Breast epithelium (tissue), 4 donors: ENCODE measurements at regions not wholly inside any gene's neighbourhood (a gene's known extent, or its start where the extent isn't known, plus 50 kb on each side); places are given as distances from the start of the nearest gene placed in this dataset.

ENCODE experiments used
- DNase-seq, 2 donors: peaks; one replicate each; pipeline ENCODE4 v3.0.0-alpha.2; 2019; ENCODE audit warnings: low spot score in 2 of 2
- H3K27ac ChIP-seq, 2 donors: fragments of 200-600 bp; sonication (generic) in 1 of 2; one replicate each; pipeline ENCODE4 v1.5.1; 2016 to 2019; ENCODE audit warnings: mild to moderate bottlenecking in 1 of 2
- H3K27me3 ChIP-seq, 2 donors: fragments of 200-600 bp; sonication (generic) in 1 of 2; one replicate each; pipeline versions ENCODE4 v1.5.1 to v1.6.0; 2017 to 2019; ENCODE audit warnings: control low read depth in 1 of 2, mild to moderate bottlenecking in 1 of 2
- H3K36me3 ChIP-seq: fragments of 200-600 bp; one replicate; pipeline ENCODE4 v1.5.1; 2019
- H3K4me1 ChIP-seq, 2 donors: fragments of 200-600 bp; sonication (generic); one replicate each; pipeline ENCODE4 v1.5.1; 2016 to 2019; ENCODE audit warnings: control low read depth in 1 of 2
- H3K4me3 ChIP-seq, 3 donors: fragments of 200-600 bp; sonication (generic); 1 replicate in 2 of 3; 2 replicates in 1 of 3; pipeline ENCODE4 v1.5.1; 2016 to 2019; ENCODE audit warnings: mild to moderate bottlenecking in 3 of 3, moderate library complexity in 2 of 3
- H3K9me3 ChIP-seq, 2 donors: fragments of 200-600 bp; sonication (generic) in 1 of 2; one replicate each; pipeline ENCODE4 v1.5.1; 2016 to 2019; ENCODE audit warnings: control low read depth in 1 of 2
- POLR2A ChIP-seq: fragments of 450-650 bp; IDR thresholded peaks from one replicate; pipeline ENCODE4 v1.6.1; 2016; ENCODE audit warnings: antibody characterized with exemption, mild to moderate bottlenecking, moderate library complexity
- POLR2AphosphoS5 ChIP-seq, 3 donors: sonication (generic); formaldehyde crosslinking; IDR thresholded peaks; one replicate each; pipeline ENCODE4 v1.6.1; 2017; ENCODE audit warnings: antibody characterized with exemption in 3 of 3
- intact Hi-C: fragments of 100-400 bp; cut with DNase I; formaldehyde crosslinking; loops from one replicate; pipeline ENCODE4 v1.15.1; 2023; ENCODE audit warnings: low total_unique reads
- TF ChIP-seq, protein P1 (sequence below), 3 donors: fragments of 450-650 bp; IDR thresholded peaks; one replicate each; pipeline ENCODE4 v1.5.1; 2016 to 2017; ENCODE audit warnings: antibody characterized with exemption in 3 of 3, mild to moderate bottlenecking in 3 of 3, moderate library complexity in 3 of 3

DNA sequence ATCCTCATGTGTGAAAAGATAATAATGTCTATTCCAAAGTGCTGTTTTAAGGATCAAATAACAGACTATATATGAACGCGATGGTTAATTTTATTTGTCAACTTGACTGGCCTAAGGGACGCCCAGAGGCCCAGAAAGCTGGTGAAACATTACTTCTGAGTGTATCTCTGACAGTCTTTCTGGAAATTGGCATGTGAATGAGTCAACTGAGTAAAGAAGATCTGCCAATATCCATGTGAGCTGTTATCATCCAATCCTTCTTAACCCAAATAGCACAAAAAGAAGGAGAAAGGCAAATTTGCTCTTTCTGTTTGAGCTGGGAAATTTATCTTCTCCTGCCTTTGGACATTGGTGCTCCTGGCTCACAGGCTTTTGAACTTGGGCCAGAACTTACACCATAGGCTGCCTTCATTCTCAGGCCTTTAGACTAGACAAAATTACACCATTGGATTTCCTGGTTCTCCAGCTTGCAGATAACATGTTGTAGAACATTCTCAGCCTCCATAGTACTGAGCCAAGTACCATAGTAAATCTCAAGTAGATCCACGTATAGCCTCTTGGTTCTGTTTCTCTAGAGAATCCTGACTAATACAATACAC is 114.7 kb upstream of the DOCK10 start:
- Histone ChIP-seq H3K36me3 (no peaks in the 10 kb centered on the region), H3K4me3 (no peak overlapping the region), H3K4me1 (no peaks in the 10 kb centered on the region), H3K27ac (no peak overlapping the region), H3K9me3 (no peaks in the 10 kb centered on the region), H3K27me3 (no peaks in the 10 kb centered on the region)
- intact Hi-C loops, result no loop called here
- DNase-seq, result no peak
- TF ChIP-seq POLR2AphosphoS5 (IDR thresholded peaks at IDR 0.05) (no peak), POLR2A (no peak)
- TF ChIP-seq, protein P1, sequence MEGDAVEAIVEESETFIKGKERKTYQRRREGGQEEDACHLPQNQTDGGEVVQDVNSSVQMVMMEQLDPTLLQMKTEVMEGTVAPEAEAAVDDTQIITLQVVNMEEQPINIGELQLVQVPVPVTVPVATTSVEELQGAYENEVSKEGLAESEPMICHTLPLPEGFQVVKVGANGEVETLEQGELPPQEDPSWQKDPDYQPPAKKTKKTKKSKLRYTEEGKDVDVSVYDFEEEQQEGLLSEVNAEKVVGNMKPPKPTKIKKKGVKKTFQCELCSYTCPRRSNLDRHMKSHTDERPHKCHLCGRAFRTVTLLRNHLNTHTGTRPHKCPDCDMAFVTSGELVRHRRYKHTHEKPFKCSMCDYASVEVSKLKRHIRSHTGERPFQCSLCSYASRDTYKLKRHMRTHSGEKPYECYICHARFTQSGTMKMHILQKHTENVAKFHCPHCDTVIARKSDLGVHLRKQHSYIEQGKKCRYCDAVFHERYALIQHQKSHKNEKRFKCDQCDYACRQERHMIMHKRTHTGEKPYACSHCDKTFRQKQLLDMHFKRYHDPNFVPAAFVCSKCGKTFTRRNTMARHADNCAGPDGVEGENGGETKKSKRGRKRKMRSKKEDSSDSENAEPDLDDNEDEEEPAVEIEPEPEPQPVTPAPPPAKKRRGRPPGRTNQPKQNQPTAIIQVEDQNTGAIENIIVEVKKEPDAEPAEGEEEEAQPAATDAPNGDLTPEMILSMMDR (IDR thresholded peaks at IDR 0.05), result no peak

- H3K36me3 ChIP-seq, result no peaks in the 10 kb centered on the region
- no peak overlapping the region for H3K4me3 ChIP-seq
- intact Hi-C loops, result no loop called here
- TF ChIP-seq POLR2AphosphoS5 (IDR thresholded peaks at IDR 0.05) (no peak), POLR2A (no peak)
- TF ChIP-seq, protein P1 (IDR thresholded peaks at IDR 0.05), result no peak
- no peaks in the 10 kb centered on the region for H3K4me1 ChIP-seq
- H3K27me3 ChIP-seq, result no peaks in the 10 kb centered on the region
- no peaks in the 10 kb centered on the region for H3K9me3 ChIP-seq
- no peak for DNase-seq
- no peak overlapping the region for H3K27ac ChIP-seq
These were observed 98.5 kb upstream of the DOCK10 start for GRCh38 chr2:225140723-225141122.

GRCh38 chr2:225137971-225138370 is 95.7 kb upstream of the DOCK10 start:
- TF ChIP-seq, protein P1 (IDR thresholded peaks at IDR 0.05), result no peak
- TF ChIP-seq POLR2AphosphoS5 (IDR thresholded peaks at IDR 0.05), result no peak
- TF ChIP-seq POLR2A, result no peak
- H3K4me3 ChIP-seq, result no peak overlapping the region
- H3K4me1 ChIP-seq, result no peaks in the 10 kb centered on the region
- H3K27me3 ChIP-seq, result no peaks in the 10 kb centered on the region
- no peak overlapping the region for H3K27ac ChIP-seq
- DNase-seq, result no peak
- H3K9me3 ChIP-seq, result no peaks in the 10 kb centered on the region
- H3K36me3 ChIP-seq, result no peaks in the 10 kb centered on the region
- intact Hi-C loops, result no loop called here

- Histone ChIP-seq H3K36me3 (no peaks in the 10 kb centered on the region), H3K4me3 (no peak overlapping the region), H3K9me3 (no peaks in the 10 kb centered on the region), H3K27ac (no peak overlapping the region), H3K27me3 (no peaks in the 10 kb centered on the region), H3K4me1 (no peaks in the 10 kb centered on the region)
- intact Hi-C loops, result no loop called here
- TF ChIP-seq, protein P1 (IDR thresholded peaks at IDR 0.05), result no peak
- TF ChIP-seq POLR2AphosphoS5 (IDR thresholded peaks at IDR 0.05) (no peak), POLR2A (no peak)
- no peak for DNase-seq
These were observed 94.3 kb upstream of the DOCK10 start for GRCh38 chr2:225136552-225136951.

GRCh38 chr2:225131898-225132297 is 89.6 kb upstream of the DOCK10 start:
- no peak for DNase-seq
- TF ChIP-seq, protein P1 (IDR thresholded peaks at IDR 0.05), result no peak
- TF ChIP-seq POLR2AphosphoS5 (IDR thresholded peaks at IDR 0.05) (no peak), POLR2A (no peak)
- Histone ChIP-seq H3K27me3 (no peaks in the 10 kb centered on the region), H3K27ac (no peak overlapping the region), H3K9me3 (no peaks in the 10 kb centered on the region), H3K4me1 (no peaks in the 10 kb centered on the region), H3K4me3 (no peak overlapping the region), H3K36me3 (no peaks in the 10 kb centered on the region)
- intact Hi-C loops, result no loop called here
